ENCODE measurements at regions not wholly inside any gene's neighbourhood (a gene's known extent, or its start where the extent isn't known, plus 50 kb on each side); places are given as distances from the start of the nearest gene placed in this dataset.

DNA sequence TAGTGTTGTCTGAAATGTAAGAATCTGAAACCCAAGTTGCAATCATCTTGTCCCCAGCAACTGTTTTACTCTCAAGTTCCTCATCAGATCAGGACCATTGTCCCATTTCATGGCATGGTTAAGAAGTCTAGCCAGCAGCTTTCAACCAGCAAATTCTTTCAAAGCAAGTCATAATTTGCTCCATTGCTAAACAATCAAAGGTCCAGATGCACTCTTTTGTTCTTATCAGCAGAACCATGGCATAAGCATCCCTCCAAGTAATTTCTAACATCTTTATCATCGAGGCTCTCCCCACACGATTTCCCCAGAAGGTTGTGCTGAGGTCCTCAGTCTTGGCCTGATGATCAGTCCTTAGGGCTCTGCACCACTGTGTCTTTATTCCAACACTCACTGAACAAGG, 67.5 kb upstream of the APCDD1 start:
- no peak for TF ChIP-seq CEBPB (IDR thresholded peaks at IDR 0.05)
- no peak for TF ChIP-seq NFIC (IDR thresholded peaks at IDR 0.05)
- TF ChIP-seq, protein P1, sequence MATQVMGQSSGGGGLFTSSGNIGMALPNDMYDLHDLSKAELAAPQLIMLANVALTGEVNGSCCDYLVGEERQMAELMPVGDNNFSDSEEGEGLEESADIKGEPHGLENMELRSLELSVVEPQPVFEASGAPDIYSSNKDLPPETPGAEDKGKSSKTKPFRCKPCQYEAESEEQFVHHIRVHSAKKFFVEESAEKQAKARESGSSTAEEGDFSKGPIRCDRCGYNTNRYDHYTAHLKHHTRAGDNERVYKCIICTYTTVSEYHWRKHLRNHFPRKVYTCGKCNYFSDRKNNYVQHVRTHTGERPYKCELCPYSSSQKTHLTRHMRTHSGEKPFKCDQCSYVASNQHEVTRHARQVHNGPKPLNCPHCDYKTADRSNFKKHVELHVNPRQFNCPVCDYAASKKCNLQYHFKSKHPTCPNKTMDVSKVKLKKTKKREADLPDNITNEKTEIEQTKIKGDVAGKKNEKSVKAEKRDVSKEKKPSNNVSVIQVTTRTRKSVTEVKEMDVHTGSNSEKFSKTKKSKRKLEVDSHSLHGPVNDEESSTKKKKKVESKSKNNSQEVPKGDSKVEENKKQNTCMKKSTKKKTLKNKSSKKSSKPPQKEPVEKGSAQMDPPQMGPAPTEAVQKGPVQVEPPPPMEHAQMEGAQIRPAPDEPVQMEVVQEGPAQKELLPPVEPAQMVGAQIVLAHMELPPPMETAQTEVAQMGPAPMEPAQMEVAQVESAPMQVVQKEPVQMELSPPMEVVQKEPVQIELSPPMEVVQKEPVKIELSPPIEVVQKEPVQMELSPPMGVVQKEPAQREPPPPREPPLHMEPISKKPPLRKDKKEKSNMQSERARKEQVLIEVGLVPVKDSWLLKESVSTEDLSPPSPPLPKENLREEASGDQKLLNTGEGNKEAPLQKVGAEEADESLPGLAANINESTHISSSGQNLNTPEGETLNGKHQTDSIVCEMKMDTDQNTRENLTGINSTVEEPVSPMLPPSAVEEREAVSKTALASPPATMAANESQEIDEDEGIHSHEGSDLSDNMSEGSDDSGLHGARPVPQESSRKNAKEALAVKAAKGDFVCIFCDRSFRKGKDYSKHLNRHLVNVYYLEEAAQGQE (IDR thresholded peaks at IDR 0.05; ENCODE audit: low read depth): no peak
- TF ChIP-seq TCF12 (IDR thresholded peaks at IDR 0.05; ENCODE audit: low read depth): no peak
- no peak for TF ChIP-seq FOXM1 (IDR thresholded peaks at IDR 0.05; ENCODE audit: borderline replicate concordance, low read depth)
- no peak for TF ChIP-seq YY1 (IDR thresholded peaks at IDR 0.05; ENCODE audit: low read depth)
- TF ChIP-seq, protein P2, sequence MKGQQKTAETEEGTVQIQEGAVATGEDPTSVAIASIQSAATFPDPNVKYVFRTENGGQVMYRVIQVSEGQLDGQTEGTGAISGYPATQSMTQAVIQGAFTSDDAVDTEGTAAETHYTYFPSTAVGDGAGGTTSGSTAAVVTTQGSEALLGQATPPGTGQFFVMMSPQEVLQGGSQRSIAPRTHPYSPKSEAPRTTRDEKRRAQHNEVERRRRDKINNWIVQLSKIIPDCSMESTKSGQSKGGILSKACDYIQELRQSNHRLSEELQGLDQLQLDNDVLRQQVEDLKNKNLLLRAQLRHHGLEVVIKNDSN (IDR thresholded peaks at IDR 0.05): no peak
- no peak for TF ChIP-seq EP300 (IDR thresholded peaks at IDR 0.05; ENCODE audit: borderline replicate concordance)
- no peak for TF ChIP-seq EGR1 (IDR thresholded peaks at IDR 0.05)

DNA sequence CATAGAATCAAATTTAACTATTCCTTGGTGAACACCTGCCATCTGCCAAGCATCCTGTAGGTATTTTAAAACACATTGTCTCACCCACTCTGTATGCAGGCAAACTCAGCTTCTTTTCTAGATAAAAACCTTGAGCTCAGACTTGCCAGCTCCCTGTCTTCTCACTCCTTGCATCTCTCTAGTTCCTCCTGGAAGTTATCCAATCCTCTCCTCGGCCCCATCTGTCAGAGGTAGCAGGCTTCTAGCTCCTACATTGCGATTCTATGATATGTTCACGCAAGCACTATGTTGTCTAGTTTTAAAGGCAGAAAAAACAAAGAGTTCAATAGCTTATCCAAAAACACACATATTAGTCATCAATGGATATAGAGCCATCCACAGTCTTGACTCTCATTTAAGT, 67.0 kb upstream of the APCDD1 start:
- no peak for TF ChIP-seq RAD21 (IDR thresholded peaks at IDR 0.05; ENCODE audit: low read depth)
- no peak for TF ChIP-seq CREB1 (IDR thresholded peaks at IDR 0.05; ENCODE audit: low read depth)
- no peak for TF ChIP-seq EP300 (IDR thresholded peaks at IDR 0.05; ENCODE audit: borderline replicate concordance)
- no peak for TF ChIP-seq YY1 (IDR thresholded peaks at IDR 0.05; ENCODE audit: low read depth)
- TF ChIP-seq, protein P1 (IDR thresholded peaks at IDR 0.05; ENCODE audit: low read depth): no peak
- TF ChIP-seq TCF12 (IDR thresholded peaks at IDR 0.05; ENCODE audit: low read depth): no peak
- no peak for TF ChIP-seq FOXM1 (IDR thresholded peaks at IDR 0.05; ENCODE audit: borderline replicate concordance, low read depth)
- TF ChIP-seq, protein P2 (IDR thresholded peaks at IDR 0.05): no peak
- no peak for TF ChIP-seq NFIC (IDR thresholded peaks at IDR 0.05)
- TF ChIP-seq ZBTB7A (IDR thresholded peaks at IDR 0.05; ENCODE audit: low read depth): no peak
- TF ChIP-seq, protein P3, sequence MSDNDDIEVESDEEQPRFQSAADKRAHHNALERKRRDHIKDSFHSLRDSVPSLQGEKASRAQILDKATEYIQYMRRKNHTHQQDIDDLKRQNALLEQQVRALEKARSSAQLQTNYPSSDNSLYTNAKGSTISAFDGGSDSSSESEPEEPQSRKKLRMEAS (IDR thresholded peaks at IDR 0.05): no peak
- TF ChIP-seq EGR1 (IDR thresholded peaks at IDR 0.05): no peak
- no peak for TF ChIP-seq CEBPB (IDR thresholded peaks at IDR 0.05)
- no peak for TF ChIP-seq TAF1 (IDR thresholded peaks at IDR 0.05; ENCODE audit: low read depth)
- TF ChIP-seq TEAD4 (IDR thresholded peaks at IDR 0.05): no peak

DNA sequence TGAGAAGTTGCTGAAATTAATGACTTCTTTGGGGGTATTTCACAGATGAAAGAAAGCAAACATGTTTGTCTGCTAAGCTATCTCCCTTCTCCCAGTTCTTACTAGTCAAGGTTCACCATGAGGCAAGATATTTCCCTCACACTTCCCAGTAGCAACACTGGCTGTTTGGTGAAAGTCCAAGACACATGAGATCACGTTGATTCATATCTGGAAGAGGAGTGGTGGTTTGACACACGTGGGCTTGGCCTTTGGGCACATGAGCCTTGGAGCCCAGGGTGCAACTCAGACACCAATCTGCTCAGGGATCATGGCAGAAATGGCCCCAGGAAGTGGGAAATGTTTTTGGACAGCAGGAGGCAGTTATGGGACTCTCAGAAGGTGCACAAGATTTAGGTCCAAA, 66.1 kb upstream of the APCDD1 start:
- TF ChIP-seq ZBTB7A (IDR thresholded peaks at IDR 0.05; ENCODE audit: low read depth): no peak
- no peak for TF ChIP-seq RAD21 (IDR thresholded peaks at IDR 0.05; ENCODE audit: low read depth)
- no peak for TF ChIP-seq CREB1 (IDR thresholded peaks at IDR 0.05; ENCODE audit: low read depth)
- no peak for TF ChIP-seq TCF12 (IDR thresholded peaks at IDR 0.05; ENCODE audit: low read depth)
- TF ChIP-seq, protein P2 (IDR thresholded peaks at IDR 0.05): no peak
- no peak for TF ChIP-seq TEAD4 (IDR thresholded peaks at IDR 0.05)
- TF ChIP-seq EGR1 (IDR thresholded peaks at IDR 0.05): no peak
- TF ChIP-seq, protein P3 (IDR thresholded peaks at IDR 0.05): no peak
- TF ChIP-seq, protein P1 (IDR thresholded peaks at IDR 0.05; ENCODE audit: low read depth): no peak
- no peak for TF ChIP-seq FOXM1 (IDR thresholded peaks at IDR 0.05; ENCODE audit: borderline replicate concordance, low read depth)
- TF ChIP-seq NFIC (IDR thresholded peaks at IDR 0.05): no peak

DNA sequence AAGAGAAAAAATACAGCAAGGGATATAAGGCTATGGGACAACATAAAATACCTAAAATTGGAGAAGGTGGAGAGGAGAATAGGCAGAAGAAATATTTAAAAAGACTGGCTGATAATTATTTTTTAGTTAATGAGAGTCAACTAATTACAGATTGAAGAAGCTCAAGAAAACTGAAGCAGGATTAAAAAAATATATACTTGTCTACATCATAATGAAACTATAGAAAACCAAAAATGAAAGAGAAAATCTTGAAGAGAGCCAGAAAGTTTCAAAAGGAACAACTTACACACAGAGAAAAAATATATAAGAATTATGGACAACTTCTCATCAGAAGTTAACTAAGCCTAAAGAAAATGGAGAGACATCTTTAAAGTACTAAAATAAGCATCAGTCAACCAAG, 62.9 kb upstream of the APCDD1 start:
- TF ChIP-seq TEAD4 (IDR thresholded peaks at IDR 0.05) (no peak), EP300 (IDR thresholded peaks at IDR 0.05; ENCODE audit: borderline replicate concordance) (no peak), ZBTB7A (IDR thresholded peaks at IDR 0.05; ENCODE audit: low read depth) (no peak), TCF12 (IDR thresholded peaks at IDR 0.05; ENCODE audit: low read depth) (no peak), FOXM1 (IDR thresholded peaks at IDR 0.05; ENCODE audit: borderline replicate concordance, low read depth) (no peak), CREB1 (IDR thresholded peaks at IDR 0.05; ENCODE audit: low read depth) (no peak), CEBPB (IDR thresholded peaks at IDR 0.05) (no peak), RAD21 (IDR thresholded peaks at IDR 0.05; ENCODE audit: low read depth) (no peak), YY1 (IDR thresholded peaks at IDR 0.05; ENCODE audit: low read depth) (no peak), EGR1 (IDR thresholded peaks at IDR 0.05) (no peak), NFIC (IDR thresholded peaks at IDR 0.05) (no peak), TAF1 (IDR thresholded peaks at IDR 0.05; ENCODE audit: low read depth) (no peak)
- TF ChIP-seq, protein P1 (IDR thresholded peaks at IDR 0.05; ENCODE audit: low read depth): no peak
- TF ChIP-seq, protein P2 (IDR thresholded peaks at IDR 0.05): no peak
- TF ChIP-seq, protein P3 (IDR thresholded peaks at IDR 0.05): no peak

Data from Ishikawa (cell line).